ENCODE measurements at regions not wholly inside any gene's neighbourhood (a gene's known extent, or its start where the extent isn't known, plus 50 kb on each side); places are given as distances from the start of the nearest gene placed in this dataset.

DNA sequence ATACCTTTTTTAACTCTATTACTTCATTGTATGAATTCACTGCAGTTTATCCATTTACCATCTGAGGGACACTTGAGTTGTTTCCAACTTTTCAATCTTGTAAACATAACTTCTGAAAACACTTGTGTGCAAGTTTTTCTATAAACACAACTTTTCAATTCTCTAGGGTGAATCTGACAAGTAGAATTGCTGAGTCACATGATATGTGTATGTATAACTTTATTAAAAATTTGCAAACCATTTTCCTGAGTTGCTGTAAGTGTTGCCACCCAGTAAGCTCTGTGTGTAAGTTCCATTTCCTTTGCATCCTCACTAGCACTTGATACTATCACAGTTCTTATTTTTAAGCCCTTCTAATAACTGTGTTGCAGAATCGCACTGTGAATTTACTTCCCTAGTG lies 1415.6 kb upstream of the ATXN8OS start:
- TF ChIP-seq, protein P1, sequence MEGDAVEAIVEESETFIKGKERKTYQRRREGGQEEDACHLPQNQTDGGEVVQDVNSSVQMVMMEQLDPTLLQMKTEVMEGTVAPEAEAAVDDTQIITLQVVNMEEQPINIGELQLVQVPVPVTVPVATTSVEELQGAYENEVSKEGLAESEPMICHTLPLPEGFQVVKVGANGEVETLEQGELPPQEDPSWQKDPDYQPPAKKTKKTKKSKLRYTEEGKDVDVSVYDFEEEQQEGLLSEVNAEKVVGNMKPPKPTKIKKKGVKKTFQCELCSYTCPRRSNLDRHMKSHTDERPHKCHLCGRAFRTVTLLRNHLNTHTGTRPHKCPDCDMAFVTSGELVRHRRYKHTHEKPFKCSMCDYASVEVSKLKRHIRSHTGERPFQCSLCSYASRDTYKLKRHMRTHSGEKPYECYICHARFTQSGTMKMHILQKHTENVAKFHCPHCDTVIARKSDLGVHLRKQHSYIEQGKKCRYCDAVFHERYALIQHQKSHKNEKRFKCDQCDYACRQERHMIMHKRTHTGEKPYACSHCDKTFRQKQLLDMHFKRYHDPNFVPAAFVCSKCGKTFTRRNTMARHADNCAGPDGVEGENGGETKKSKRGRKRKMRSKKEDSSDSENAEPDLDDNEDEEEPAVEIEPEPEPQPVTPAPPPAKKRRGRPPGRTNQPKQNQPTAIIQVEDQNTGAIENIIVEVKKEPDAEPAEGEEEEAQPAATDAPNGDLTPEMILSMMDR (IDR thresholded peaks at IDR 0.05 in 2 of 3, conservative IDR thresholded peaks at IDR 0.05 in 1 of 3; ENCODE audit: control insufficient read depth in 2 of 3, extremely low read depth in 1 of 3, insufficient read depth in 1 of 3, low read depth in 3 of 3, low read length in 3 of 3): no peak
- TF ChIP-seq POLR2AphosphoS5 (IDR thresholded peaks at IDR 0.05; ENCODE audit: low read length) (no peak), EZH2 (IDR thresholded peaks at IDR 0.05; ENCODE audit: borderline replicate concordance, control insufficient read depth, low read depth, low read length) (no peak), MEF2B (IDR thresholded peaks at IDR 0.05; ENCODE audit: partially characterized antibody, poor library complexity, severe bottlenecking) (no peak), ZZZ3 (IDR thresholded peaks at IDR 0.05; ENCODE audit: control insufficient read depth, insufficient read length, low read depth) (no peak), KAT2A (conservative IDR thresholded peaks at IDR 0.05; ENCODE audit: control insufficient read depth, low read depth, low read length) (no peak), EP300 (IDR thresholded peaks at IDR 0.05; ENCODE audit: borderline replicate concordance in 1 of 2, control insufficient read depth in 1 of 2, low read depth in 2 of 2, low read length in 2 of 2) (no peak), ZNF24 (IDR thresholded peaks at IDR 0.05) (no peak), CHD1 (IDR thresholded peaks at IDR 0.05; ENCODE audit: low read depth, low read length) (no peak), JUNB (IDR thresholded peaks at IDR 0.05) (no peak), SMC3 (IDR thresholded peaks at IDR 0.05; ENCODE audit: borderline replicate concordance, low read length) (no peak), ATF7 (IDR thresholded peaks at IDR 0.05; ENCODE audit: low read depth) (no peak)
- TF ChIP-seq, protein P2, sequence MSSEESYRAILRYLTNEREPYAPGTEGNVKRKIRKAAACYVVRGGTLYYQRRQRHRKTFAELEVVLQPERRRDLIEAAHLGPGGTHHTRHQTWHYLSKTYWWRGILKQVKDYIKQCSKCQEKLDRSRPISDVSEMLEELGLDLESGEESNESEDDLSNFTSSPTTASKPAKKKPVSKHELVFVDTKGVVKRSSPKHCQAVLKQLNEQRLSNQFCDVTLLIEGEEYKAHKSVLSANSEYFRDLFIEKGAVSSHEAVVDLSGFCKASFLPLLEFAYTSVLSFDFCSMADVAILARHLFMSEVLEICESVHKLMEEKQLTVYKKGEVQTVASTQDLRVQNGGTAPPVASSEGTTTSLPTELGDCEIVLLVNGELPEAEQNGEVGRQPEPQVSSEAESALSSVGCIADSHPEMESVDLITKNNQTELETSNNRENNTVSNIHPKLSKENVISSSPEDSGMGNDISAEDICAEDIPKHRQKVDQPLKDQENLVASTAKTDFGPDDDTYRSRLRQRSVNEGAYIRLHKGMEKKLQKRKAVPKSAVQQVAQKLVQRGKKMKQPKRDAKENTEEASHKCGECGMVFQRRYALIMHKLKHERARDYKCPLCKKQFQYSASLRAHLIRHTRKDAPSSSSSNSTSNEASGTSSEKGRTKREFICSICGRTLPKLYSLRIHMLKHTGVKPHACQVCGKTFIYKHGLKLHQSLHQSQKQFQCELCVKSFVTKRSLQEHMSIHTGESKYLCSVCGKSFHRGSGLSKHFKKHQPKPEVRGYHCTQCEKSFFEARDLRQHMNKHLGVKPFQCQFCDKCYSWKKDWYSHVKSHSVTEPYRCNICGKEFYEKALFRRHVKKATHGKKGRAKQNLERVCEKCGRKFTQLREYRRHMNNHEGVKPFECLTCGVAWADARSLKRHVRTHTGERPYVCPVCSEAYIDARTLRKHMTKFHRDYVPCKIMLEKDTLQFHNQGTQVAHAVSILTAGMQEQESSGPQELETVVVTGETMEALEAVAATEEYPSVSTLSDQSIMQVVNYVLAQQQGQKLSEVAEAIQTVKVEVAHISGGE (CRISPR knock-in tag; IDR thresholded peaks at IDR 0.05): no peak
- TF ChIP-seq, protein P3, sequence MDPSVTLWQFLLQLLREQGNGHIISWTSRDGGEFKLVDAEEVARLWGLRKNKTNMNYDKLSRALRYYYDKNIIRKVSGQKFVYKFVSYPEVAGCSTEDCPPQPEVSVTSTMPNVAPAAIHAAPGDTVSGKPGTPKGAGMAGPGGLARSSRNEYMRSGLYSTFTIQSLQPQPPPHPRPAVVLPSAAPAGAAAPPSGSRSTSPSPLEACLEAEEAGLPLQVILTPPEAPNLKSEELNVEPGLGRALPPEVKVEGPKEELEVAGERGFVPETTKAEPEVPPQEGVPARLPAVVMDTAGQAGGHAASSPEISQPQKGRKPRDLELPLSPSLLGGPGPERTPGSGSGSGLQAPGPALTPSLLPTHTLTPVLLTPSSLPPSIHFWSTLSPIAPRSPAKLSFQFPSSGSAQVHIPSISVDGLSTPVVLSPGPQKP (IDR thresholded peaks at IDR 0.05; ENCODE audit: low read depth, low read length): no peak
